GM21723 (cell line): ENCODE measurements at regions not wholly inside any gene's neighbourhood (a gene's known extent, or its start where the extent isn't known, plus 50 kb on each side); places are given as distances from the start of the nearest gene placed in this dataset.
A peak's percentile ranks its signal among the peaks of the same experiment; 100 is the strongest.

Experiments
- ATAC-seq: cut with Tn5 transposase; IDR thresholded peaks from one replicate; pipeline ENCODE4 v1.9.1; 2021; ENCODE audit warnings: mild to moderate bottlenecking, moderate library complexity; ENCODE audit not compliant: unreplicated experiment

DNA sequence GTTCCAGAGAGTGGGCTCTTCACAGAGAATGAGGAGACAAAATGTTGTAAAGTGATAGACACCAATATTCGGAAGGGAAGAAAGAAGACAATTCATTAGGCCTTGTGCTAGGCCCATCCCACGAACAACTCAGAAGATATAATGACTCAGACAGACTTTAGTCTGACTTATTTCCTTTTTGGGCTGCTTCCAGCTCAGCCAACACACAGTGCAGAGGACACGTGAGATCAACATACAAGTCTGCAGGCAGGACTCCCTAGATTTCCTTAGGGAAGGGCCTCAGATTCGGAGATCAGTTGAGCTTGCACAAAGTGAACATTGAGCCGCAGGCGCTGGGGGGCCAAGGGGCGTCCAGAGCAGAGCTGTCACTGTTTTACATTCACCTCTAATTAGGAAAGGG is 290.7 kb upstream of the TENM3 start:
- no peak for ATAC-seq

DNA sequence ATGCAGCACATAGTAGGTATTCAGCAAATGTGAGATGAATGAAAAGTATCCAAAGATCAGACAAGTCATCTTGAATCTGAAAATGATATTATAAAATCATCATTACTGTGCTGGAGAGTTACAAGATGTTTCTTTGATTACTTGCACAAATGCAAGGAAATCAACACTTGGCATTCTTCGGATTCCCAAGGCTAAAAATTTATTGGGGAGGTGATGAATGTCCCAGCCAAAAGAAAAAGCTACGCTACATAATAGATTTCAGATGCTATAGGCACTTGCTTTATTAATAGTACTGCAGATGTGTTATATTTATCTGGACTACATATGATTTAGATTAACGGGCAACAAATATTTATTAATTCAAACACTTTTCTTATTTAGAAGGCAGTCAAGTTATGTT is 286.7 kb upstream of the TENM3 start:
- ATAC-seq, result no peak

DNA sequence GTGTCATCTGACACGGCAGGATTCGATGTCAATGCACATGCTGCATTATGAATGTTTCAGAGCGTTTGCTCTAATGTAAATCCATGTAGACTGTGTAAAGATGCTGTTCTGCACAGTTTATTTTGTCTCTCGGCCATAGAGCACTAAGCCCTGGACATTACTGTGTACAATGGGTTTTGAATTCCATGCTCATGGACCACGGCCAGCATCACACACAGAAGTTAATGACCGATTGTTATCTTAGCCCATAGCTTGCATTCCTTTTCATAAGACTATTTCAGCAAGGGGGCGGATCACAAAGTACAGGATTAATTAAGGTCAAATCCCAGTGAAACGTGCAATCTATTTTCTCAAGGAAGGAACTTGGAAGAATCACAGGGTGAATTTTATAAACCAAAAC is 286.1 kb upstream of the TENM3 start:
- ATAC-seq, result no peak

DNA sequence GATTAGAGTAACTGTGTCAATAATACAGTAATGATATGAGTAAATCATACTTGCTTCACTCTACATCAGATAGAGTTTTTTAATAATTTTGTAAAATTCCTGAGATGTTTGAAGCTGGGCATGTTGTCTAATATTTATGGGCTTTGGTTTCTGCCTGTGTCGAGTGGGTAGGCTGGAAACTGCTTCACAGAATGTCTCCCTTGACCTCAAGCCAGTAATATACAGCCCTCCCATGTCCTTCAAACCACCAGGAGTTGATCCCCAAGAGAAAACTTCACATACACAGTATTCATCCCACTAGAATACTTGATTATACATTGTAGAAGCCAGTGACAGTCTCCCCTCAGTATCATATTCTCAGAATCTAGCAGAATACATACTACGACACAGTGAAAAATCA is 284.8 kb upstream of the TENM3 start:
- ATAC-seq, result no peak

DNA sequence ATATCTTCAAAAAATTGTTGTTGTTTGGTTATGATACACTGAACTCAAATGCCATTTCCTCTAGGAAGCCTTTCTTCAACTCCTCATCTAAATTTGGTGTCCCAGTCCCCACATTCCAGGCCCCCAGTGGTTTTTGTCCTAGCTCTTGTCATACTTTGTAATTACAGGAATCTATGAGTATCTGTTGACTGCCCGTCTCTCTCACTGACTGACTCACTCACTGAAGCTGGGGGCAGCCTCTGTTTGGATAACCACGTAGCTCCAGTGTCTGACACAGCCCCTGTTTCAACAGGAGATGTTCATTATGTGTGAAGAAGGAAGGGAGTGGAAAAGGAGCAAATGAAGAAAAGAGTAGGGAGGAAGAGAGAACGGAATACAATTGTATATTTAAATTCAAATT is 284.1 kb upstream of the TENM3 start:
- ATAC-seq, result no peak

DNA sequence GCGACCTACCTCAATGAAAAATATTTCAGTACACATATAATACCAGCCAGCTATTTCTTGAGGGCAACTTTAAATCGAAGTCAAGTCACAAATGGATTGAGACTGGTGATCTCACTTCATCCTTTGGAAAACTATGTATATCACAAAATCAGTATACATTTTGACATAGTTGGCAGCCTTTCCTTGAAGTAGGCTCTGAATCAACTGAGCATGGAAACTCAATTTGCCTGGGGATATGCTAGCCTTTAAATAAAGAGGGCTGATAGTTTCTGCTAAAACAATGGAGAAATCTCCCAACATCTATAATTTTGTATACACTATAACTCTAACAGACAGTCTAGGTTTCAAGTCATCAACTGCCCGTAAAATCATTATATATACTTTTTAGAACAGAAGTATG is 282.8 kb upstream of the TENM3 start:
- ATAC-seq, result no peak

DNA sequence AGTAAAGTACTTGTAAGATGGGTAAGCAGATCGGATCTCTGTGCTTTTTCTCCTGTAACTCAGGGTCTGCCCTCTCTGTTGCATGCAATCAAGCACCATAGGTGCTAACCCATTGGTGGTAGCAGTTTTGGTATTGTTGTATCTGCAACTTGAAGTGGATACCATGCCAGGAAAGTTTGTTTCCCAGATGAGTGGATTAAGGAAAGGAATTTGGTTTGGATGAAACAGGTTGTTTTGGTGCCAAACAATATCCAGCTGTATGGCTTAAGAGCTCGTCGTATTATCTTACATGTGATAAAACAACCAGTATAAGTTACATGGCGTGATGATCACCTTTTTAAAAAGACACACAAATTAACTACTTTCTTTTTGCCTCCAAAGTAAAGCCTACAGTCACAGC is 280.9 kb upstream of the TENM3 start:
- ATAC-seq, result no peak

DNA sequence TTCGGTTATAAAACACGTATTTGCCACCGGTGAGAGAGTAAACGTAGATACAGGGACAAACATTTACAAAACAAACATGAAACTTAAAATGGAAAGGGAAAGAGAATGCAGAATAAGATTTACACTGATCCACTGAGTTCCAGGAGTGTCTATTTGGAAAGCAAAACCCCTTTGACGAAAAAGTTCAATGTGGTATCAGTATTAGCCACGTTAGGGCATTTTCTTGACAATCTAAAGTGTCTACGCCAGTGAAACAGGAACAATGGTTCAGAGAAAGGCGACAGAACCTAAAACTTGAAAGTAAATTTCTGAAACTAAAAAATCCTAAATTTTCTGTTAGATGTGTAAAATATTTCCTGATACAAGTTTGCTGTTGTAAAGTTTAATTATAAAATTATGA is 278.5 kb upstream of the TENM3 start:
- ATAC-seq, result no peak

DNA sequence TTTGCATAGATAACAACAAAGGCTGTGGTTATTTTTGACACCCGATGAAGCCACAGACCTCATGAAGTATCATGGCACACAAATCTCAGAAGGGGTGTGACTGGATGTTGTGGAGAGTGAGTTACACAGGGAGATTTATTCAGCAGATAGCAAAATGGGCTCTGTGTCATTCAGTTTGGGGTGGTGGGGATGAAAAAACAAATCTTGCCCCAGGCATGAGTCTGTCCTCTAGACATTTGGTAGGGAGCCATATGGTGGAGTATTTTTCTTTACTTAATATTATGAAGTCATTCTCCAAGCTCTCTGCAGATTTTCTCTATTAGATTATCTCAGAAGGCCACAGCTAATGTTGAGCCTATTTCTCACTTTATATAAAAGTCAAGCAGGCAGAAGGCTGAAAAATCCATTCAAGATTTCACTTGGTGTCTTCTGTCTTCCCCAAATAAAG is 277.1 kb upstream of the TENM3 start:
- ATAC-seq, result no peak

DNA sequence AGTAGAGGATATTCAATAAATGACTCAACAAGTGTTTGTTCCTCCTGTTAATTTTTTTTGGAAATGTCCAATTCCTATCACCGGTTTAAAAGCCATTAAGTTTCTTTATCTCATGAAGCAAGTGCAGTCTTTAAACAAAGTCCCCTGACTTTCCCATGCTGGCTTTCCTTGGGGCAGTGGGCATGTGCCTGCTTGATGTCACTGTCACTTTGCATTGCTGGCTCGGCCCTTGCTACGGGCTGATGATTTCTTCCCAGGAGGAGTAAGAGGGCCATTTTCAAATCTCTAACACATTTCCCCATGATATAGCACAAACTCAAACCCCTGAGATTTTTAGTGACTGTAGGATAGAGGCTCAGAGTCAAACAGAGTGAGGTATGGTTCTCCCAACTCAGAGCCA is 275.8 kb upstream of the TENM3 start:
- no peak for ATAC-seq

DNA sequence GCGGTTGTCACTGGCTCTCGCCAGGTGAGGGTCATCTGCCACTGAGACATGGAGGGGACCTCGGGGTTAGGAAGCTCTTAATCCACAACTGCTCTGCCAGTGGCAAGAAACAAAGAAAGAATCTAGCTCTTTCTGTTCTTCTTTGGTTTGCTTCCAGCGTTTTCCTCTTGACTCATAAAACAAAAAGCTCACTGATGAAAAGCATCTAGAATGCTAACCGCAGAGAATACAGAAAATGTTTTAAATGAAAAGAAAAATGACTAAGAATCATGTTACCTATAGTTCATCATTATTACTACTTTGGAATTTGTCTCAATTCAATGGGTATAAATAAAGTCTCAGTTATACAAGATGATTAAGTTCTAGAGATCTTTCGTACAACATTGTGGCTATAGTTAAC is 274.8 kb upstream of the TENM3 start:
- no peak for ATAC-seq

DNA sequence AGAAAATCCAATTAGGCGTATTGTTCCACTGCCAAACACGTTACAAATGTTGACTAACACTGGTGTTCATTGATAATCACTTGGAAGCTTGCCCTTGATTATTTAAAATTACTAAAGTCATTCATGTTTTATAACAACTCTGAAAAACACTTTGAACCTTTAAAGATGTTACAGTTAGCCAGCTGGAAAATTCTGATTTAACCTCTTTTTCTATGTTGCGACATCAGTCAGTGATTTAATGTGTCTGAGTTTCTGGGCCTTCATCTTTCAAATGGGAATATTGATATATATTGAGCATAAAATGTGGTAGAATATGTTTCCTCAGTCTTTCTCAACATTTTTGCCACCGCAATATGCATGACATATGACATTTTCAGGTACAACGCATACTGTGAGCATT is 274.1 kb upstream of the TENM3 start:
- no peak for ATAC-seq

DNA sequence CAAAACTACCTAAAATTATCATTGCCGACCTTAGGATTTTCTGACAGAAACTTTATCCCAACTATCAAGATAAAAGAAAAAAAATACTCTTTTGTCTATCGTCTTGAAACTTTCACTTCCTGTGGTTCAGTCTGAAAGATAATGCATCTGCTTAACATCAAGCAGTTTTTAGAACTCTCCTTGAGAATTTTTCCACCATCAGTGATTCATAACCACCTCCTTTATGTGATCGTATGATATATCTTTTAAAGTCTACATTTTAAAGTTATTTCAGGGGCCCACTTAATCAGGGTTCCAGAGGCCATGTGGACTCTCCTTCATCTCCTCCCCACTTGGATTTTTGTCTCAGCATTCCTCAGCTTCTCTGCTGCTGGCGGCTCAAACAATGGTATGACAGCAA is 272.8 kb upstream of the TENM3 start:
- no peak for ATAC-seq

DNA sequence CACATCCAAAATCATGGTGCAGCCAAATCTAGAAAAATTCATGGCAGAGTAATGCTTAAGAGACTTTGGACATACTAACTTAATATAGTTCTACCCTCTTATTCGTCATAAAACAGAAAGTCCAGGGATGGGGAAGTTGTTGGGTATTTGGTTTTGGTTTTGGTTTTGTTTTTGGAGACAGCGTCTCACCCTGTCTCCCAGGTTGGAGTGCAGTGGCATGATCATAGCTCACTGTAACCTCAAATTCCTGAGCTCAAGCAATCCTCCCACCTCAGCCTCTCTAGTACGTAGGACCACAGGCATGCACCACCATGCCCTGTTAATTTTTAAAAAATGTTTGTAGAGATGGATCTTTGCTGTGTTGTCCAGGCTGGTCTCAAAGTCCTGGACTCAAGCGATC is 271.8 kb upstream of the TENM3 start:
- peak; percentile 77 for ATAC-seq

DNA sequence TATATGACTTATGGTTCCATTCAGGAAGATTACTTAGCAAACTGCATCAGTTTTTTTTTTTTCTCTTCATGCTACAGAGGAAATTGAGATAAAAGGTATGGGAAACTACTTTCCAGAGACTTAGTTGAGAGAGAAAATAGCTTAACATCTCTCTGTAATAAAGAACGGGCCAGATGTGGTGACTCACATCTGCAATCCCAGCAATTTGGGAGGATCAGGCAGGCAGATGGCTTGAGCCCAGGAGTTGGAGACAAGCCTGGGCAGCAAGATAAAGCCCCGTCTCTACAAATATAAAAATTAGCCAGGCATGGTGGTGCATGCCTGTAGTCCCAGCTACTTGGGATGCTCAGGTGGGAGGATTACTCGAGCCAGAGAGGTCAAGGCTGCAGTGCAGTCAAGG is 271.2 kb upstream of the TENM3 start:
- no peak for ATAC-seq

DNA sequence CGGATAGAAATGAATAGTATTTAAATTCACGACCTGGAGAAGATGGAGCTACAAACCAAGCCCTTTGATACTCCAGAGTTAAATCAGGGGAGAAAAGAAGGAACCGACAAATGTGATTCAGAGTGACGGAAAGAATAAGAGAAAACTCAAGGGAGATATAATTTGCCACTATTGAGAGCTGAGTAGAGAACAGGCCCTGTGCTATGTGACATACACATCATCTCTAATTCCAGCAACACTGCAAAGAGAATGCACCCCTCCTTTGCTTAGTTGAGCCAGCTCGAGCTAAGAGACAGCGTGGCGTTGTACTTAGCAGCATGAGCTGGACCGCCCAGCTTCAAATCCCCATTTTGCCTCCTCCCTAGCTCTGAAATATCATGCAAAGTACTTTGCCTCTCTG is 266.4 kb upstream of the TENM3 start:
- no peak for ATAC-seq

DNA sequence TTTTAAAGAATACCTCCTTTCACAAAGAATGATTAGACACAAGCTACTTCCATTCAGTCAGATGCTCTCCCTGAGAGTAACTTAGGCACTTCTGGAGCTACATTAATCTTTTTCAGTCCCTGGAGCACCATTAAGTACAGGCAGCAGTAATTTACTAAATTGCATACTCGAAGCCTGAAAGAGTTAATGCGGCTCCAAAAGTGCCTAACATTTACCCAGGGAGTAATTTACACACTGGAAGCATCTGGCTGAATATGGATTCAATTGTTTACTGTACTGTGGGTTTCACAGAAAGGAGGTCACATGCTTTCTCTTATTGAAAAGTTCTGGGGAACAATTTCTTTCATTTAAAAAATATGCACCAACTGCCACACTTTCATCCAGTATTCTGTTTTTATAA is 260.8 kb upstream of the TENM3 start:
- no peak for ATAC-seq

DNA sequence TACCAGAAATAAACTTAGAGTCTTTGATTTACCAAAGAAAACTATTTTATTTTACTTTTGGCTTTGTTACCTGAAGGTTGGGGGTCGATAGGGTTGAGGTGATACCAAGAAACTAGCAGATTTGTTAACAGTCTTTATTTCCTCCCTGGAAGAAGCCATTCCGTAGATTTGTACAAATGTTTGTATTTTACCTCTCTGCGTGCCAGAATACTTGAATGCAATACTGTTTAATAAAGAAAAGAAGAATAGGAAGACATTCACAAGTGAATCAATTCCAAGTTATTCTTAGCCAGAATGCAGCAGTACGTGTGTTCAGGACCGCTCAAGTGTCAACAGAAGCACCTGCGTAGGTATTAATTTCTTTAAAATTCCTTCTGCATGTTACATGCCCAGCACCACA is 260.3 kb upstream of the TENM3 start:
- no peak for ATAC-seq

DNA sequence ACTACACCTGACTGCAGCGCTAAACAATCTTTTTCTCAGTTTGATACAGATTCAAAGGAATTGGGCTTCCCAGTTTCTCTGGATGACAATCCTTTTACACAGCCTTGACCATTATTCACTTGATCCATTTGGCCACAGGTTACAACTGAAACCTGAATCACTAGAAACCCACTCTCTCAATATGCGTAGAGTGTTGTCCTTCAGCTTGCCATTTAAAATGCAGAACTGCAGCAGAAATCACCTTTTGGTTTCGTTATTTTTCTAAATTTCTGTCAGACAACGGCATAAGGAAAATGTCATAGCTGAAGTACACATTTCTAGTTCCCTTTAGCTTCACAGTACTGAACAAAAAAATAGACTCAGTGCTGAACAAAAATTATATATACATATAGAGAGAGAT is 255.8 kb upstream of the TENM3 start:
- no peak for ATAC-seq

DNA sequence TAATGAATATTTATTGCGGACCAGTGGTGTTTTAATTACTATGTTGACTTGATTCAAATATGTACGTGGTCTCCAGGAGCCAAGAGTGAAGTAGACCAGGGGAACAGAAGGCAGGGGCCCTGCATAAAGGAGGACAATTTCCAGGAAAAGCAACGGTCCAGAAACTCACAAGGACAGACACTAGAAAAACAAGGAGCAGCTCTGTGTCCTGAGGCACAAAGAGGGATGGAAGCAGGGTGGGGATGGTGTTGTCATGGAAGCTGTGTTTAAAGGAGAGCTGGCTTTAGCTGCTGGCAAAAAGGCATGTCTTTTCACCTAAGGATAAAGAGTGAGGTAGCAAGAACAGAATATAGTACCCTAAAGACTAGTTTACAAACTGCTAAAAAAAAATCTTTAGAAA is 254.1 kb upstream of the TENM3 start:
- no peak for ATAC-seq

DNA sequence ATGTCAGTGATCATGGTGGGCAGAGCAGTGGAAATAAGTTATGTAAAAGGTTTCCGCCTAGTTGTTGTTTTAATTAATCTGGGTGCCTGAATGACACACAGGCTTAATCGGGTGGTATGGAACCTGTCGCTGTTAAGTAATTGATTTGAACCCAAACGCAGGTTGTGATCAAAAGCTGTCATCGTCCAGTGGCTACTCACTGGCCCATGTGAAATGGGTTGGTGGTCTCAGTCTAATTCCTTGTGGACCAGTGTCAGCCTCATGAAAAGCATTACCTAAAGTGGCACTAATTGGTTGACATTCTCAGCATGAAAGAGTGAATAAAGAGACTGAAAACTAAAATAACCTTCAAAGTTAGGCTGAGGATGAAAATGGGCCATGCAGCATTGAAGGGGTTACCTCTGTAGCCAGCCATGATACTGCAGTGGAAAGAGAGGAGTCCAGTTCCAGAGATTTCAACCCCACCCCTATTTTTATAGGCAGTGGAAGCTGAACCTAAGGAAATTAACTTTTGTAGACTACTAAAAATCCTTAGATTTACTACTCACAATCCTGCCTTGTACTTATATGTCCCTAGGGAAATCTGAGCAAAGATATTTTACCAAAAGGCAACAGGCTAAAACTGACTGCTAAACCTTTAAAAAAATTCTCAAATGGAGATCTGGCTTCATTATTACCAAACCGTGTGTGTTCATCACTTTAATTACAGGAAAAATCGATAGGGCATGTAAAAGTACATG is 251.7 kb upstream of the TENM3 start:
- ATAC-seq, result no peak

DNA sequence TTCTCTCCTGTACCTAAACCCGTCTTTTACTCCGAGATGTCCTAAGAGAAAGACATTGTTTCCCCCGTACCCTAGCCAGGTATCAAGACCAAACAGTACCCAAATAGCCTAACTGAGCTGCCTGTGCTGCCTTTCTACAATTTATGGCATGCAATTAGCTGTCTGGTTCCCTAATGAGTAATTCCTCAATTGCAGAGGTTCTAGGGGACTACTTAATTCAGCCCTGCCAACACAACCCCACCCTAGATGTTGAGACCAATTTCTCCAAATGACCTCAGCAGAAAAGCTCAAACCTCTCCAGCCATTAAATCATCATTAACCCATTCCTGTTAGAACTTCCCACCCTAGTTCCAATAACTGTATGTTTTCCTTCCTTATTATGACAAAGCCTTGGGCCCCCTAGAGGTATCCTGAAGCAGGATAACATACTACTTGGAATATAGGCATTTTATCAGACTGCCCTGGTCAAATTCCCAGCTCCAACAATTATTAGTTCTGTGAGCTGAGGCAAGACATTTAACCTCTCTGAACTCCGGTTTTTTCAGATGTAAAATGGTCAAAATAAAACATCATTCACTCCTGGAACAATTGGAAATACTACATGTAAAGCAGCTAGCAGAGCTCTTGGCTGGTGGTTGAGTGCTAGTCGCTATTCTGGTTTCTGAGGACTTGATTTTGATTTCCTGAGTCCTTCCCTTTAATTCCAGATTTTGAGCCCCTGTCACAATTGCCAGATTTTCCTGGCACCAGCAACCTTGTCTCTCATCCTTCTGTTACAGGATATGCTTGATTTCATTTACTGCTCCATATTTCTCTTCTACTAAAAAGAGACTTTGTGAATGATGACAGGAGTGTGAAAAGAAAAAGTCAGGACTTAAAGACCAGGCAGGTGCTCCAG is 244.6 kb upstream of the TENM3 start:
- ATAC-seq, result no peak
